ENCODE measurements at regions not wholly inside any gene's neighbourhood (a gene's known extent, or its start where the extent isn't known, plus 50 kb on each side); places are given as distances from the start of the nearest gene placed in this dataset.
A peak's percentile ranks its signal among the peaks of the same experiment; 100 is the strongest.
"Not testable (repeated sequence)": the region's sequence is repeated elsewhere in the genome, so short reads cannot be mapped to it uniquely, and the experiment has no call there.

DNA sequence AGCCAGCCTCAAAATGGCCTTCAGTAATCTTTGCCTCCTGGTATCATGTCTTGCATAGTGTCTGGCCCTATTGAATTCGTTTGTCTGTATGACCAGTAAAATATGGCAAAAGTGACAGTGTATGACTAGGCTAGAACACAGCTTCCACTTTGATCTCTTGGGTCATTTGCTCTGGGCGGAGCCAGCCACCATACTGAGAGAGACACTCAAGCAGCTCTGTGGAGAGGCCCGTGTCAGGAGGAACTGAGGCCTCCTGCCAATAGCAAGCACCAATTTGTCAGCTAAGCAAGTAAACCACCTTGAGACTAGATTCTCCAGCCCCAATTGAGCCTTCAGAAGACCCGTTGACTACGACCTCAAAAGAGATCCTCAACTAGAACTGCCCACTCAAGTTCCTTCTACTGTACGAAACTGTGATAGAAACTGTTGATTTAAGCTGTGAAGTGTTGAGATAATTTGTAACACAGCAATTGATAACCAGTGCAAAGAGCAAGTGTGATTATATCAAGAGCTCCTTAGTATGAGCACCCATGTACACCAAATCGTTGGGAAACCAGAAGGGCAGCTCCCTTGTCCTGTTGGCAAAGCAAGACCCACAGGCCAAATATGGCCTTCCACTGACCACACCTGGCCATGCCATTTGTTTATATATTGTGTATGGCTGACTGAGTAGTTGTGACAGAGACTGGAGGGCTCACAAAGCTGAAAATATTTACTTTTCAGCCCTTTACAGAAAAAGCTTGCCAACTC is 52.7 kb upstream of the SERBP1 start:
- no peak for DNase-seq

DNA sequence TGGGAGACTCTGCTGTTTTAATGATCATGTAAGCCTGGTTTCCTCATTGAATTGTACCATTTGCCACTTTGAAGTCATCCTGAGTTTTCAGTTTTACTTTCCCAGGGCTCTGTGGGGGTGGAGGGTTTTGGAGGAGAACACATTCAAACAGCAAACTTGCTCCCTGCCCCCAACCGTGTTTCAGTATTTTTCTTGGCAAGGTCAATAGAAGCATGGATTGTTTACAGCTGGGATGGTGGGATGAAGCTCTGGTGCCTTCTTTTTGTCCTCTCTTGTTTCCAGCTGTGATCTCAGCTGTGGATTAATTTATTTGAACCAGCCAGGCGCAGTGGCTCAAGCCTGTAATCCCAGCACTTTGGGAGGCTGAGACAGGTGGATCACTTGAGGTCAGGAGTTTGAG is 54.3 kb upstream of the SERBP1 start:
- DNase-seq: no peak

DNA sequence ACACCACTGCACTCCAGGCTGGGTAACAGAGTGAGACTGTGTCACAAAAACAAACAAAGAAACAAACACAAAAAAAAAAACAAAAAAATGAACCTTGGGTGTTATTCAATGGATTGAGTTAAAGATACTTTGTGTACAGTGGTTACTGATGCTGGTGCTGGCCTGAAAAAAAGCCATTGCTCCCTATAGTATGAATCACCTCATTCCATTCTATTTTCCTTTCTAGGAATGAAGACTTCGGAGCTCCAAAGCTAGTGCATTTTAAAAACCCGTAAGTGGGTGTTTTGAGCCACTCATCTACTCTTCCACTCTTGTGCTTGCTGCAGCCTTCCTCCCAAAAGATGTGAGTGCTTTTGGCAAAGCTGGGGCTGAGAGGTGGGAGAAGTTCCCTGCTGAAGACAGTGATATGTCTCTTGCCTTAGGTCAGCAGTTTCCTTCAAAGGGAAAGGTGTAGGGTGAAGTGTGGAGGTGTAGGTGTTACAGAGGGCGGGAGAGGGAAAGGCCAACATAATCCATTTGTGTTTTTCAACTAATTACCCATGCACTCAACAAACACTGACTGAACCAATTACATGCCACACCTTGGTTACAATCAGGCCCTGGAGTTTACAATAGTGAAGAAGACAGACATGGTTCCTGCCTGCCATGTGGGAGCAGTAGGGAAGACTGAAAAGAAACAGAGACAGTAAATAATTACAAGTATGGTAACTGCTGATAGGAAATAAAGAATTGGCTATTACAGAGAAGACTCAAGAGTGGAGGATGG is 55.0 kb upstream of the SERBP1 start:
- no peak for DNase-seq

DNA sequence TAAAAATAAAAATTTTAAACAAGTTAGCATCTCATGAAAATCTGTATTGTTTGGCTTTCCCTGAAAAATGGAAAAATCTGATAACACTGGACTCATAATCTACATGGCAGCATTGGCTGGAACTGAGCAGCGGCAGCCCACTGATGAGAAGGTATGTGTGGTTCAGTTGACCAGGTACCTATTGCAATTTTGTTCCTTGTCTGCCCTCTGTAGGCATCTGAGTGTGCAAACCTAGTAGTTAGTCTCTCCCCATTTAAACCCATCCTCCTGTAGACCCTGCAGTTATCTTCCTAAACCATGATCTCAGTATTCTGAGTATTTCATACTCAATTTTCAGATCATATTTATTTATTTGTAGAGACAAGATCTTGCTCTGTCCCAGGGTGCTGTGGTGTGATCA is 59.4 kb upstream of the SERBP1 start:
- peak; percentile 12 for DNase-seq

DNA sequence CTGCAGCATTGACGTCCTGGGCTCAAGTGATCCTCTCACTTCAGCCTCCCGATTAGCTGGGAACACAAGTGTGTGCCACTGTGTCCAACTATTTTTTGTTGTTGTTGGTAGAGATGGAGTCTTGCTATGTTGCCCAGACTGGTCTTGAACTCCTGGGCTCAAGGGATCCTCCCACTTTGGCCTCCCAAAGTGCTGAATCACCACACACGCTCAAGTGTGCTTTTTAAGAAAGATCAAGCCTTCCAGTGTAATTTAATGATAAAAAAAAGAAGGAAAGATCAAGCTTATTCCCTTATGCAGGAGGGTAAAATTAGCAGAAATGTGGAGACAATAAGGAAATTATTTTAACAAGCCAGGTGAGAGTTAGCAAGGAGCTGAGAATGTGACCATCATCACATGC is 61.1 kb upstream of the SERBP1 start:
- no peak for DNase-seq

DNA sequence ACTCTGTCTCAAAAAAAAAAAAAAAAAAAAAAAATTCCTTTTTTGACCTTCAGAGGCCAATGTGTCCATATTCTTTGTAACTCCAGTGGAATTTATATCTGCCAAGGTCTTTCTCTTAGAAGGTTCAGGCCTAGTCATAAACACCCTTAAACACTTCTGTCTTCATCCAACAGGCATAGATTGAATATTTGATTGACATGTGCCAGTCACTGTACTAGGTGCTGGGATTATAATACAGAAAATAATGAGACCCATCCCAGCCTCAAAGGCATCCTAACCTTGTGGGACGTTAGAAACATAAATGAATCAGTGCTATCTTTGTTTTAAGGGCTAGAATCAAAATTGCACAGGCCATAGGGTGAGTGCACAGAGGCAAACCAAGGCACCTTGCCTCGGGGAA is 62.9 kb upstream of the SERBP1 start:
- DNase-seq: no peak

GRCh38 chr1:67495327-67495726 is 65.1 kb upstream of the SERBP1 start:
- DNase-seq: no peak

GRCh38 chr1:67496329-67496728 is 66.1 kb upstream of the SERBP1 start:
- no peak for DNase-seq

DNA sequence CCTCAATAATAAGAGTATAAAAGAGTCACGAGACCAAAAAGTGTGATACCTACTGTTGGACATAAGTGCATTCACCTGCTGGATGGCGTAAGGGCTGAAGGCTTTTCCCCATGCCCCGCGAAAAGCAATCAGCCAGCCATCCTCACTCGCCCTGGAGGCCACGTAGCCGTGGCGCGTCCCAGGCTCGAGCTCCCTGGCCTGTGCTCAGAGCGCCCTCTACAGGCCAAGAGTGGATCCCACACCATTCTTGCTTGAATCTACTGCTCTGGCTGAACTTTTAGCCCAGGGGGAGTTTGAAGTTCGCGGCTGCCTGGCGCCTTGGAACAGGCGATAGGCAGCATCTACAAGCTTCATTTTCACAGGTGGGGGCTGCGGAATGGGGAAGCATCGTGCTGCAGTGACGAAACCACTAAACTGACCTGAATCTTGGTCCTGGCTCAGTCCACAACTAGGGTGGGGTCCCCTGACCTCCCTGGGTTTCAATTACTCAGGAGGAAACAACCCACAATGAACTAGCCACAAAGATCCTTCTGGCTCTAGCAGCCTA is 70.3 kb upstream of the SERBP1 start:
- DNase-seq: peak; percentile 60

GRCh38 chr1:67503974-67504373 is 73.8 kb upstream of the SERBP1 start:
- no peak for DNase-seq

DNA sequence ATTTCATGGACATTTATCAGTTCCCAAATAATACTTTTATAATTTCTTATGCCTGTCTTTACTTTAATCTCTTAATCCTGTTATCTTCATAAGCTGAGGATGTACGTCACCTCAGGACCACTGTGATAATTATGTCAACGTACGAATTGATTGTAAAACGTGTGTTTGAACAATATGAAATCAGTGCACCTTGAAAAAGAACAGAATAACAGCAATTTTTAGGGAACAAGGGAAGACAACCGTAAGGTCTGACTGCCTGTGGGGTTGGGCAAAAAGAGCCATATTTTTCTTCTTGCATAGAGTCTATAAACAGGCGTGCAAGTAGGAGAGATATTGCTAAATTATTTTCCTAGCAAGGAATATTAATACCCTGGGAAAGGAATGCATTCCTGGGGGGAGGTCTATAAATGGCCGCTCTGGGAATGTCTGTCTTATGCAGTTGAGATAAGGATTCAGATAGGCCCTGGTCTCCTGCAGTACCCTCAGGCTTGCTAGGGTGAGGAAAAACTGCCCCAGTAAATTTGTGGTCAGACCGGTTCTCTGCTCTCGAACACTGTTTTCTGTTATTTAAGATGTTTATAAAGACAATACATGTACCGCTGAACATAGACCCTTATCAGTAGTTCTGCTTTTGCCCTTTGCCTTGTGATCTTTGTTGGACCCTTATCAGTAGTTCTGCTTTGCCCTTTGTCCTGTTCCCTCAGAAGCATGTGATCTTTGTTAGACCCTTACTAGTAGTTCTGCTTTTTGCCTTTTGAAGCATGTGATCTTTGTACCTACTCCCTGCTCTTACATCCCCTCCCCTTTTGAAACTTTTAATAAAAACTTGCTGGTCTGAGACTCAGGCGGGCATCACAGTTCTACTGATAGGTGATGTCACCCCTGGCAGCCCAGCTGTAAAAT is 83.4 kb upstream of the SERBP1 start:
- not testable (repeated sequence) for DNase-seq

GRCh38 chr1:67514300-67514699 is 84.1 kb upstream of the SERBP1 start:
- no peak for DNase-seq

DNA sequence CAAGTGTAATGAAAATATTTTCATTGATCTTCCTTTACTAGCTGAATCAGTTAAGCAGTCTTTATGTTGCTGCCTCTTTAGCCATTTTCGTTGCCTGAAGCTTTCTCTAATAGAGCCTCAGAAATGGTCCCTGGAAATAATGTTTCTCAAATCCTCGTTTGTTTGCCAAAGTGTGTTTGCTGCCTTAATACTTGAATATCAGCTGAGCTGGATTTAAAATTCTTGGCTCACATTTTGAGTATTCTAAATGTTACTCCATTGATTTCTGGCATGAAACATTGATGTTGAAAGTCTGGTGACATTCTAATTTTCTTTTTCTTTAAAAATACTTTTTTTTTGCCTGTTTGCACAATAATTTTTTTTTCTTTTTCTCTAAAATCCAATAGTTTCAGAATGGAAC is 84.6 kb upstream of the SERBP1 start:
- no peak for DNase-seq

GRCh38 chr1:67515324-67516080 is 85.3 kb upstream of the SERBP1 start:
- no peak for DNase-seq

- DNase-seq: no peak
Observed at GRCh38 chr1:67517046-67517445, 86.8 kb upstream of the SERBP1 start.

DNA sequence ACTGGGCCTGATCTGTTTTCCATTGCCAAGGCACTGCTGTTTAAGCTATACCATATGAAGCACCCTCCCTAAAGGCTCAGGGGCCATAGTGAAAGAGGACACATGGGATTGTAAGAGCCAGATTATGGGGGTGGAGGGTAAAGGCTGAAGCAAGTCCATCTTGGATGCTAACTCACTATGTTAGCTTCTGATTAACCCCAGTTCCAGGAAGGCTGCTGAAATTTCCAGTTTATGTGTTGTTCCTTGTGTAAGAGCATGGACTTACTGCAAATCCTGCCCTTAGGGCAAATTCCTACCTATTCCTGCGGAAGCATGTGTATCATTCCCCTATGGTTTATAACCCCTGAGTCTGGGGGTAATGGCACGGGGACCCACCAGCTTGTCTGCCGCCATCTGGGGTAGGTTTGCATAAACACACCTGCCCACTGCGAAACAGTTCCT is 91.8 kb upstream of the SERBP1 start:
- DNase-seq: no peak

DNA sequence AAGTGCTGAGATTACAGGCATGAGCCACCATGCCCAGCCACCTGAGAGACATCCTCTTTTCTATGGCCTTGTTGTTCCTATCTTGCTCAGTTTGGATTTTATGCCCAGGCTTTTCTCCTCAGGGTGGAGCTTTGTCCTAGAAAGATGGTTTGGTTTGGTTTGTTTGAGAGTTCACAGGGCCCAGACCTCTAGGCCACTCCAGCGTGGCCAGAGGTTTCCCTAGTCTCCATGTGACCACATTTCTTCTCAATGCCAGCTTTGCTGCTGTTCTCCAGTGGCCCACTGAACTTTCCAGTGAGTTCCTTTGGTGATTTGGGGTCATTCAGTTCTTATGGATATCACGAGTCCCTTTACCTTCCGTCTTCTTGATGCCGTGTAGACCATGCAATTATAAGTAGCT is 92.6 kb upstream of the SERBP1 start:
- no peak for DNase-seq

DNA sequence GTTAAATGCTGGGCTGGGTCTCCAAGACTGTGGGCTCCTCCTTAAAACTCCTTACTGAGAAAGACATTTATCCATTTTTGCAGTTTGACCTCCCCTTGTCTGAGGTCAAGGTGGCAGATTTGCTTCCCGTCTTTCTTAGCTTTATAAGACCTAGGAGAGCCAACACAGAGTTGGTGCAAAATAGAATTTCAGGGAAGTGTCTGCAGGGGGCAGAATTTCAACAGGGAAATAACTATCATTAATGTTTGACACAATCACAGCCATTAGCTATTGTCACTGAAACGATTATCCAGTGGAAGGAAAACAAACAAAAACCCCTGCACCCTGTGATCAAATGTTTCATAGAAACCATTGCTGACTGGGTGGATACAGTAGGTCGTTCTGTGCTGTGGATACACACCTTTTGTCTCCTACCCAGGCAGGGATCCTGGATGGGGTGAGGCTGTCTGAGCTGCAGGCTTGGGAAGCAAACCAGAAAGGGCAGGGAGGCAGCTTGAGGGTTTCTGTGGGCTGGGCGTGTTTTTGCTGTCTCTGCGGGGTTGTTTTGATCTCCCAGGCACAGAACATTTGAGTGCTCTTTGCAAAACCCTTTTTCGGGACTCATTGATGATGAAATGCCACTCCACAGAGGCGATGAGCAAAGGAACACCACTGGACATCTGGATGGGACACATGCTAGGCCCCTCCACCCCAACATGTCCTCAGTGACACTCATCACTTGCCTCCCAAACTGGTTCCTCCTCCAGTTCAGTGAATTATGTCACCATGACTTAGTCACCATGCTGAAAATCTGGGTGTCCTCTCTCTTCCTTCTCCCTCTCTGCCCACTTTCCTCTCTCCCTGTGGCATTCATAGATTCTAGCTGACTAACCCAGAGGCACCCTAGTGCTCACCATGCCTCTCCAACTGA is 94.2 kb upstream of the SERBP1 start:
- DNase-seq: no peak

- no peak for DNase-seq
Observed at GRCh38 chr1:67525053-67525760, 95.0 kb upstream of the SERBP1 start.

DNA sequence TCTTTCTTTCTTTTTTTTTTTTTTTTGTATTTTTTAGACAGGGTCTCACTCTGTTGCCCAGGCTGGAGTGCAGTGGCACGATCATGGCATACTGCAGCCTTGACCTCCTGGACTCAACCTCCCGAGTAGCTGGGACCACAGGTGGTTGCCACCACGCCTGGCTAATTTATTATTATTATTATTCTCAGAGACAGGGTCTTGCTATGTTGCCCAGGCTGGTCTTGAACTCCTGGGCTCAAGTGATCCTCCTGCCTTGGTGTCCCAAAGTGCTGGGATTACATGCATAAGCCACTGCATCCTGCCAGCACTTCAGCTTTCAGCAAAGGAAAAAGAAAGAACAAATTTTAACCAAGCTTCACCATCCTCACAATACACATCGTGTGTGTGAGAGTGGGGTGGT is 97.9 kb upstream of the SERBP1 start:
- no peak for DNase-seq

- no peak for DNase-seq
Observed at GRCh38 chr1:67530071-67530470, 99.9 kb upstream of the SERBP1 start.

Data from NCI-H1092 treated with DMSO at 0.1 percent for 48 hours (cell line).